H1 (cell line): ENCODE measurements at regions not wholly inside any gene's neighbourhood (a gene's known extent, or its start where the extent isn't known, plus 50 kb on each side); places are given as distances from the start of the nearest gene placed in this dataset.

Experiments
- CTCF ChIA-PET: fragments of 300-600 bp; sonication (Branson Sonifier 250); formaldehyde crosslinking; loops from one replicate; lab custom pipeline; 2021; ENCODE audit not compliant: partially characterized antibody; lab: Charles Lee
- POLR2A ChIA-PET: fragments of 300-600 bp; sonication (Branson Sonifier 250); formaldehyde crosslinking; loops from one replicate; lab custom pipeline; 2021; ENCODE audit warnings: inconsistent platforms; ENCODE audit not compliant: partially characterized antibody; lab: Charles Lee
- DNase-seq, 2 experiments: peaks; one replicate each; pipeline versions ENCODE4 v3.0.0 to v3.0.0-alpha.2; 2010 to 2022; ENCODE audit warnings: low spot score in 2 of 2, low read depth in 1 of 2, mixed read lengths in 1 of 2
- FAIRE-seq: peaks from 2 replicates; lab custom pipeline; 2011; peaks lifted over from hg19 to GRCh38; lab: Jason Lieb, UNC
- H2AFZ ChIP-seq: 2 replicates; pipeline ENCODE4 v1.8.1; 2012; ENCODE audit warnings: low read length, inconsistent platforms
- H2AK5ac ChIP-seq: 2 replicates; pipeline ENCODE4 v1.6.1; 2013; ENCODE audit warnings: low read depth, low read length
- H2BK120ac ChIP-seq: replicated peaks from 2 replicates; pipeline ENCODE3; 2013; ENCODE audit warnings: low read depth, low read length, inconsistent platforms
- H2BK12ac ChIP-seq: 2 replicates; pipeline ENCODE4 v1.6.1; 2013; ENCODE audit warnings: low read depth, low read length
- H2BK15ac ChIP-seq: 2 replicates; pipeline ENCODE4 v1.6.1; 2013; ENCODE audit warnings: low read length
- H2BK20ac ChIP-seq: 2 replicates; pipeline ENCODE4 v1.6.1; 2013; ENCODE audit warnings: low read length
- H2BK5ac ChIP-seq: 2 replicates; pipeline ENCODE4 v1.6.1; 2013; ENCODE audit warnings: low read depth, low read length
- H3K14ac ChIP-seq: 2 replicates; pipeline ENCODE4 v1.6.1; 2013; ENCODE audit warnings: inconsistent platforms; ENCODE audit not compliant: insufficient read length
- H3K18ac ChIP-seq: 2 replicates; pipeline ENCODE4 v1.6.1; 2013; ENCODE audit warnings: low read length; ENCODE audit errors: extremely low read depth
- H3K23ac ChIP-seq: 2 replicates; pipeline ENCODE4 v1.6.1; 2013; ENCODE audit warnings: inconsistent platforms; ENCODE audit not compliant: insufficient read length
- H3K23me2 ChIP-seq: 2 replicates; pipeline ENCODE4 v1.6.1; 2013; ENCODE audit warnings: low read depth, low read length
- H3K27ac ChIP-seq: 2 replicates; pipeline ENCODE4 v1.6.1; 2011; ENCODE audit warnings: low read depth, low read length, inconsistent platforms
- H3K27me3 ChIP-seq, 4 experiments: replicated peaks in 1 of 4; 1 replicate in 1 of 4; 2 replicates in 3 of 4; pipeline versions ENCODE4 v1.6.1 to v1.8.1; 2011 to 2013; ENCODE audit warnings: low read length in 3 of 4, mild to moderate bottlenecking in 3 of 4, inconsistent platforms in 2 of 4, mixed read lengths in 2 of 4, moderate library complexity in 1 of 4; ENCODE audit not compliant: control insufficient read depth in 3 of 4, insufficient read depth in 3 of 4; ENCODE audit errors: extremely low read depth in 1 of 4
- H3K36me3 ChIP-seq, 4 experiments: 2 replicates each; pipeline versions ENCODE4 v1.6.1 to v1.8.1; 2011 to 2013; ENCODE audit warnings: mild to moderate bottlenecking in 4 of 4, low read length in 3 of 4, moderate library complexity in 2 of 4, control low read depth in 1 of 4, inconsistent platforms in 1 of 4; ENCODE audit not compliant: insufficient read depth in 4 of 4, control insufficient read depth in 2 of 4
- H3K4ac ChIP-seq: replicated peaks from 2 replicates; pipeline ENCODE3; 2013; ENCODE audit warnings: low read length, low read depth, mixed read lengths, inconsistent platforms; ENCODE audit not compliant: insufficient read length
- H3K4me1 ChIP-seq, 4 experiments: replicated peaks in 1 of 4; 1 replicate in 1 of 4; 2 replicates in 3 of 4; pipeline versions ENCODE4 v1.6.1 to v1.8.1; 2011 to 2013; ENCODE audit warnings: low read length in 3 of 4, inconsistent platforms in 2 of 4, mixed read lengths in 1 of 4; ENCODE audit not compliant: insufficient read depth in 4 of 4, control insufficient read depth in 3 of 4
- H3K4me2 ChIP-seq, 2 experiments: 2 replicates each; pipeline versions ENCODE4 v1.6.1 to v1.8.1; 2011 to 2013; ENCODE audit warnings: low read depth in 2 of 2, low read length in 2 of 2, control low read depth in 1 of 2, inconsistent platforms in 1 of 2, mild to moderate bottlenecking in 1 of 2; ENCODE audit not compliant: insufficient read depth in 1 of 2
- H3K4me3 ChIP-seq, 4 experiments: fragments of 200-600, 300-600 bp in 1 of 4; sonication (generic), shearing (Covaris generic), sonication (Bioruptor Twin) in 1 of 4; 2 replicates each; pipeline versions ENCODE4 v1.5.1 to v1.8.1; 2011 to 2016; ENCODE audit warnings: low read length in 4 of 4, low read depth in 3 of 4, control low read depth in 2 of 4, inconsistent platforms in 2 of 4, mild to moderate bottlenecking in 2 of 4, mixed read lengths in 1 of 4, moderate library complexity in 1 of 4; ENCODE audit not compliant: insufficient read depth in 2 of 4; ENCODE audit errors: extremely low read depth in 1 of 4
- H3K56ac ChIP-seq: replicated peaks from 2 replicates; pipeline ENCODE3; 2013; ENCODE audit warnings: low read depth, mild to moderate bottlenecking, mixed read lengths, low read length, inconsistent platforms; ENCODE audit not compliant: insufficient read length
- H3K79me1 ChIP-seq: 2 replicates; pipeline ENCODE4 v1.6.1; 2013; ENCODE audit warnings: low read depth, low read length, control low read depth
- H3K79me2 ChIP-seq, 2 experiments: 2 replicates each; pipeline versions ENCODE4 v1.6.1 to v1.8.1; 2012 to 2013; ENCODE audit warnings: low read length in 2 of 2, mild to moderate bottlenecking in 2 of 2, inconsistent platforms in 1 of 2; ENCODE audit not compliant: insufficient read depth in 2 of 2, control insufficient read depth in 1 of 2
- H3K9ac ChIP-seq, 4 experiments: replicated peaks in 1 of 4; 1 replicate in 1 of 4; 2 replicates in 3 of 4; pipeline versions ENCODE4 v1.6.1 to v1.8.1; 2011 to 2013; ENCODE audit warnings: low read depth in 3 of 4, low read length in 3 of 4, control low read depth in 2 of 4, mild to moderate bottlenecking in 2 of 4, moderate library complexity in 2 of 4, inconsistent platforms in 1 of 4; ENCODE audit errors: extremely low read depth in 1 of 4
- H3K9me3 ChIP-seq, 2 experiments: 2 replicates each; pipeline versions ENCODE4 v1.6.1 to v1.8.1; 2012 to 2013; ENCODE audit warnings: mild to moderate bottlenecking in 2 of 2, moderate library complexity in 2 of 2, control low read depth in 1 of 2, inconsistent platforms in 1 of 2, low read depth in 1 of 2, low read length in 1 of 2, mixed read lengths in 1 of 2; ENCODE audit not compliant: insufficient read depth in 2 of 2
- H4K20me1 ChIP-seq, 2 experiments: replicated peaks in 1 of 2; 2 replicates each; pipeline versions ENCODE3 to v1.8.1; 2011 to 2013; ENCODE audit warnings: inconsistent platforms in 2 of 2, low read length in 2 of 2, mild to moderate bottlenecking in 1 of 2; ENCODE audit not compliant: insufficient read depth in 2 of 2, control insufficient read depth in 1 of 2
- H4K5ac ChIP-seq: 2 replicates; pipeline ENCODE4 v1.6.1; 2013; ENCODE audit warnings: low read length, low read depth, mixed read lengths, inconsistent platforms; ENCODE audit not compliant: insufficient read length
- H4K8ac ChIP-seq: 2 replicates; pipeline ENCODE4 v1.8.0; 2013; ENCODE audit warnings: mild to moderate bottlenecking, moderate library complexity, low read length, inconsistent platforms; ENCODE audit not compliant: insufficient read depth; ENCODE audit errors: extremely low read depth
- H4K91ac ChIP-seq: replicated peaks from 2 replicates; pipeline ENCODE3; 2013; ENCODE audit warnings: low read length, mixed read lengths, inconsistent platforms; ENCODE audit not compliant: insufficient read length
- CTBP2 ChIP-seq: IDR thresholded peaks from 2 replicates; pipeline ENCODE4 v1.7.0; 2011; ENCODE audit warnings: borderline replicate concordance, mild to moderate bottlenecking, moderate library complexity, mixed read lengths, low read length; ENCODE audit not compliant: insufficient read depth, insufficient read length
- FOSL1 ChIP-seq: IDR thresholded peaks from 2 replicates; pipeline ENCODE4 v1.6.1; 2011; ENCODE audit warnings: mild to moderate bottlenecking, low read depth, low read length, moderate library complexity; ENCODE audit not compliant: insufficient read depth
- NRF1 ChIP-seq: IDR thresholded peaks from 2 replicates; pipeline ENCODE4 v1.6.1; 2011; ENCODE audit warnings: mild to moderate bottlenecking, low read depth, low read length, improper control_type of control experiment
- SIN3A ChIP-seq, 2 experiments: IDR thresholded peaks in 1 of 2; conservative IDR thresholded peaks in 1 of 2; 2 replicates each; pipeline ENCODE4 v1.6.1; 2011 to 2012; ENCODE audit warnings: low read length in 2 of 2, improper control_type of control experiment in 1 of 2, low read depth in 1 of 2, mild to moderate bottlenecking in 1 of 2
- SP2 ChIP-seq: IDR thresholded peaks from 2 replicates; pipeline ENCODE4 v1.6.1; 2012; ENCODE audit warnings: mild to moderate bottlenecking, low read length, inconsistent platforms
- SP4 ChIP-seq: IDR thresholded peaks from 2 replicates; pipeline ENCODE4 v1.6.1; 2012; ENCODE audit warnings: low read length, inconsistent platforms
- TAF1 ChIP-seq: IDR thresholded peaks from 2 replicates; pipeline ENCODE4 v1.6.1; 2011; ENCODE audit warnings: mild to moderate bottlenecking, low read depth, low read length
- TCF12 ChIP-seq: IDR thresholded peaks from 2 replicates; pipeline ENCODE4 v1.6.1; 2011; ENCODE audit warnings: low read depth, mild to moderate bottlenecking, low read length
- YY1 ChIP-seq: IDR thresholded peaks from 2 replicates; pipeline ENCODE4 v1.6.1; 2011; ENCODE audit warnings: low read depth, mild to moderate bottlenecking, low read length
- ZNF274 ChIP-seq: IDR thresholded peaks from 2 replicates; pipeline ENCODE4 v1.7.0; 2012; ENCODE audit warnings: low read length, borderline replicate concordance; ENCODE audit errors: extremely low read depth
- WGBS, 2 experiments: shearing (Covaris generic) in 1 of 2; methylation state at CpG; one replicate each; pipeline versions ENCODE4 v1.1.6 to v1.1.7; 2013 to 2015; ENCODE audit warnings: low lambda C conversion rate in 2 of 2, mixed read lengths in 2 of 2, inconsistent platforms in 1 of 2, low coverage in 1 of 2, missing lambda C conversion rate in 1 of 2; ENCODE audit not compliant: insufficient replicate concordance in 2 of 2, insufficient coverage in 1 of 2, insufficient read length in 1 of 2; ENCODE audit errors: extremely low coverage in 1 of 2, missing lambda C conversion rate in 1 of 2; 5-methylcytosine and 5-hydroxymethylcytosine counted together
- TF ChIP-seq, protein P1 (sequence below): IDR thresholded peaks from 2 replicates; pipeline ENCODE4 v1.6.1; 2012; ENCODE audit warnings: low read length, inconsistent platforms
- TF ChIP-seq, protein P2 (sequence below): IDR thresholded peaks from 2 replicates; pipeline ENCODE4 v1.6.1; 2012; ENCODE audit warnings: inconsistent platforms
- TF ChIP-seq, protein P3 (sequence below): IDR thresholded peaks from 2 replicates; pipeline ENCODE4 v1.6.1; 2011; ENCODE audit warnings: low read depth, mild to moderate bottlenecking, low read length; ENCODE audit not compliant: insufficient read depth

DNA sequence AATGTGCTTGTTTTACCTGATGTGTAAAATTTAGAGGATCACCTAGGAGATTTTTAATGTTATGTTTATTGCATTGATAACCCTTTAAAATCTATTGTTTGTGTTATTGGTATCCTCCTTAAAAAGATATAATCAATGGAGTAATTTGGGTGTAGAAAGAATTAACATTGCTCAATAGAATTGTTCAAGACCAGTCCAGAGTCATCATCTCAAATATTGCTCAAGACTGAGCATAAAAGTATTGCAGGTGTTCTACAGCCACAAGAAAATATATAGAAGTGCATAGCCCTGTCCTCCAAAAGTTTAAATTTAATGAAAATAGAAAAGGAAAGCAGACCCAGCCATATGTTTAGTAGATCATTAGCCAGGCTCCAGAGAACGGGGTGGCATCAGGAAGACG, 102.5 kb upstream of the ARID2 start:
- Histone ChIP-seq H3K36me3 (no peaks in the 10 kb centered on the region), H3K27ac (no peak overlapping the region), H3K18ac (no peak overlapping the region), H3K9ac (no peak overlapping the region), H2BK12ac (no peak overlapping the region), H2AK5ac (no peak overlapping the region), H3K4me2 (no peak overlapping the region), H4K8ac (no peak overlapping the region), H4K20me1 (no peaks in the 10 kb centered on the region), H3K27me3 (no peaks in the 10 kb centered on the region), H3K23me2 (no peaks in the 10 kb centered on the region), H3K79me1 (no peaks in the 10 kb centered on the region), H3K4me1 (no peaks in the 10 kb centered on the region; a peak in 1 of 7 replicates), H3K4ac (no peak overlapping the region), H2BK5ac (no peak overlapping the region), H3K4me3 (no peak overlapping the region), H3K23ac (no peak overlapping the region), H2BK120ac (no peak overlapping the region), H4K91ac (no peak overlapping the region), H2AFZ (no peak overlapping the region), H3K14ac (no peak overlapping the region), H4K5ac (no peak overlapping the region), H3K56ac (no peak overlapping the region), H2BK15ac (no peak overlapping the region), H2BK20ac (no peak overlapping the region), H3K9me3 (no peaks in the 10 kb centered on the region), H3K79me2 (no peaks in the 10 kb centered on the region)
- FAIRE-seq (no peak), DNase-seq (no peak)
- CTCF ChIA-PET, result interaction anchor here (0.9 to 1.5 kb wide), 2 partner anchors 30 to 77 kb away, joined by 3 read pairs; no protein-coding TSS in a partner anchor
- WGBS, 2 experiments, result 81% methylated on average over 2 of the region's 2 CpGs; no CpG with 5 or more reads in 1 of the 2 experiments
- POLR2A ChIA-PET, result no interaction called here
- TF ChIP-seq NRF1 (no peak), YY1 (no peak), TAF1 (no peak), FOSL1 (no peak), SP4 (no peak), TCF12 (no peak), SIN3A (conservative IDR thresholded peaks at IDR 0.05 in 1 of 2, IDR thresholded peaks at IDR 0.05 in 1 of 2; ENCODE audit: low read depth in 1 of 2, low read length in 2 of 2) (no peak), ZNF274 (no peak), SP2 (no peak), CTBP2 (no peak)
- TF ChIP-seq, protein P1, sequence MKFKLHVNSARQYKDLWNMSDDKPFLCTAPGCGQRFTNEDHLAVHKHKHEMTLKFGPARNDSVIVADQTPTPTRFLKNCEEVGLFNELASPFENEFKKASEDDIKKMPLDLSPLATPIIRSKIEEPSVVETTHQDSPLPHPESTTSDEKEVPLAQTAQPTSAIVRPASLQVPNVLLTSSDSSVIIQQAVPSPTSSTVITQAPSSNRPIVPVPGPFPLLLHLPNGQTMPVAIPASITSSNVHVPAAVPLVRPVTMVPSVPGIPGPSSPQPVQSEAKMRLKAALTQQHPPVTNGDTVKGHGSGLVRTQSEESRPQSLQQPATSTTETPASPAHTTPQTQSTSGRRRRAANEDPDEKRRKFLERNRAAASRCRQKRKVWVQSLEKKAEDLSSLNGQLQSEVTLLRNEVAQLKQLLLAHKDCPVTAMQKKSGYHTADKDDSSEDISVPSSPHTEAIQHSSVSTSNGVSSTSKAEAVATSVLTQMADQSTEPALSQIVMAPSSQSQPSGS, result no peak
- TF ChIP-seq, protein P2, sequence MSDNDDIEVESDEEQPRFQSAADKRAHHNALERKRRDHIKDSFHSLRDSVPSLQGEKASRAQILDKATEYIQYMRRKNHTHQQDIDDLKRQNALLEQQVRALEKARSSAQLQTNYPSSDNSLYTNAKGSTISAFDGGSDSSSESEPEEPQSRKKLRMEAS, result no peak
- TF ChIP-seq, protein P3, sequence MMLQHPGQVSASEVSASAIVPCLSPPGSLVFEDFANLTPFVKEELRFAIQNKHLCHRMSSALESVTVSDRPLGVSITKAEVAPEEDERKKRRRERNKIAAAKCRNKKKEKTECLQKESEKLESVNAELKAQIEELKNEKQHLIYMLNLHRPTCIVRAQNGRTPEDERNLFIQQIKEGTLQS, result no peak
